ENCODE measurements at regions not wholly inside any gene's neighbourhood (a gene's known extent, or its start where the extent isn't known, plus 50 kb on each side); places are given as distances from the start of the nearest gene placed in this dataset.

- H3K79me1 ChIP-seq (ENCODE audit: low read depth in 1 of 2, low read length in 2 of 2) = no peaks in the 10 kb centered on the region
- no peak overlapping the region for H3K4me2 ChIP-seq (ENCODE audit: low read depth, low read length)
- no peak overlapping the region for H3K4ac ChIP-seq (ENCODE audit: low read depth, low read length)
- POLR2A ChIA-PET (ENCODE audit: unreplicated experiment) = no interaction called here
- H4K91ac ChIP-seq (ENCODE audit: insufficient read depth, low read depth, low read length) = no peak overlapping the region
- H2AK9ac ChIP-seq (replicated peaks; ENCODE audit: low read depth, low read length, poor library complexity) = no peak overlapping the region
- DNase-seq (no peak), ATAC-seq (ENCODE audit: low read depth) (no peak)
- H2BK120ac ChIP-seq (ENCODE audit: low read depth, low read length) = no peak overlapping the region
- no peaks in the 10 kb centered on the region for H3K27me3 ChIP-seq (ENCODE audit: control insufficient read depth, insufficient read depth, low read length)
- WGBS, 2 experiments (ENCODE audit: extremely low coverage in 2 of 2, insufficient read length in 1 of 2) = no CpG with 5 or more reads among the region's 1 CpG
- H3K9me1 ChIP-seq (ENCODE audit: insufficient read depth, low read length) = no peaks in the 10 kb centered on the region
- H2BK20ac ChIP-seq (ENCODE audit: low read depth, low read length) = no peak overlapping the region
- TF ChIP-seq CEBPB (IDR thresholded peaks at IDR 0.05; ENCODE audit: low read depth, low read length) = no peak
- TF ChIP-seq MAFK (IDR thresholded peaks at IDR 0.05; ENCODE audit: low read depth, low read length) = peak; percentile 61
- in situ Hi-C loops (cut with MboI; ENCODE audit: low sequenced_read_pairs) (no loop called here), dilution Hi-C loops (cut with HindIII; ENCODE audit: low sequenced_read_pairs, unreplicated experiment) (no loop called here), intact Hi-C loops (cut with micrococcal nuclease) (loop anchor here (5.0 kb wide), 1 partner anchor 127 kb away; no protein-coding TSS in a partner anchor)
- peaks cover 2% of the 10 kb centered on the region; the same call in 1 of the 2 replicates for H3K4me1 ChIP-seq (ENCODE audit: control insufficient read depth, insufficient read depth, low read length)
- no peaks in the 10 kb centered on the region for H3K9me3 ChIP-seq (ENCODE audit: control insufficient read depth, insufficient read depth, low read length)
- CTCF ChIA-PET = no interaction called here
- no peak overlapping the region for H4K8ac ChIP-seq (ENCODE audit: low read depth in 2 of 2, low read length in 2 of 2)
- no peak overlapping the region for H3K4me3 ChIP-seq (ENCODE audit: insufficient read depth, low read depth, low read length)
- H2BK5ac ChIP-seq (ENCODE audit: low read depth, low read length, poor library complexity, severe bottlenecking) = no peak overlapping the region
- H4K20me1 ChIP-seq (ENCODE audit: insufficient read depth, low read length) = no peaks in the 10 kb centered on the region
- H2AFZ ChIP-seq (replicated peaks; ENCODE audit: low read length, poor library complexity) = no peak overlapping the region
- no peak overlapping the region for H3K9ac ChIP-seq (ENCODE audit: low read depth, low read length)
- no peak overlapping the region for H3K27ac ChIP-seq (ENCODE audit: insufficient read depth, low read length)
- H3K18ac ChIP-seq (ENCODE audit: low read depth, low read length) = no peak overlapping the region
- no peak overlapping the region for H4K5ac ChIP-seq (ENCODE audit: low read depth, low read length)
- H3K56ac ChIP-seq (ENCODE audit: extremely low read depth, insufficient read depth, low read length) = no peak overlapping the region
- H3K36me3 ChIP-seq (ENCODE audit: control insufficient read depth, insufficient read depth, low read length) = no peaks in the 10 kb centered on the region
- no peak overlapping the region for H3K23ac ChIP-seq (ENCODE audit: low read depth, low read length)
- no peak overlapping the region for H2BK15ac ChIP-seq (ENCODE audit: low read depth, low read length)
- no peak overlapping the region for H3K14ac ChIP-seq (replicated peaks; ENCODE audit: low read depth, low read length)
- no TSS peak for BruUV-seq (replicated peaks)
- H2AK5ac ChIP-seq (ENCODE audit: low read depth, low read length) = no peak overlapping the region
Observed at GRCh38 chr12:19054035-19054434, 75.5 kb upstream of the PLEKHA5 start.

Measured in IMR-90 (cell line).